ENCODE measurements at regions not wholly inside any gene's neighbourhood (a gene's known extent, or its start where the extent isn't known, plus 50 kb on each side); places are given as distances from the start of the nearest gene placed in this dataset.

DNA sequence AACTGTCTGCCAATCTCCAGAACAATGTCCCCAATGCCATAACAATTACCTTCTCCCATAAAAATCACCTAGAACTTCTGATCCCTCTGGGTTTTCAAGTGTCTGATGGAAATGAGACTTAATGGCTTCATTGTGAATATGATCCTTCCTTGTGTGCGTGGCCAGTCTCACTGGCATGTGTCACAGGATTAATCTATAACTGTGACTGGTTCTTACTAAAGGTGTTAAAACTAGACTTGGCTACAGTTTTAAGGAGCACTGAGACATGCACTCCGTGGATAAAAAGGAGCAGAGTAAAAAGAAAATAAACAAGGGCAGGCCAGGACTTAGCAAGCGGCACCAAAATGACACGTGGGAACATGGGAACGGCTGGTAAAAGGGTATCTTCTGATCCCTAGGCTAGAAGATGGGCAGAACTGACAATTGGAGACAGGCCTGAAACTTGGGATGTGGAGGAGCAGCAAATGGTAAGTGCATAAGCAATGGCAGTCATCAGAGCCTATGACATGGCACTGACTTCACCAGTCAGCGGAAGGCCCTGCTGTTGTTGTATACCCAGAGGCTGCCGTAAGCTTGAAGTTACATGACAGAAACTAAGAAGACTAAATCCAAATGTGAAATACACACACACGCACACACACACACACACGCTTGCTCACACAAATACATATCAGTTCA is 256.6 kb upstream of the NOCT start:
- no peak for TF ChIP-seq GATA3 (IDR thresholded peaks at IDR 0.05; ENCODE audit: low read depth, low read length)
- TF ChIP-seq GATA2 (IDR thresholded peaks at IDR 0.05; ENCODE audit: low read depth, low read length) = no peak

DNA sequence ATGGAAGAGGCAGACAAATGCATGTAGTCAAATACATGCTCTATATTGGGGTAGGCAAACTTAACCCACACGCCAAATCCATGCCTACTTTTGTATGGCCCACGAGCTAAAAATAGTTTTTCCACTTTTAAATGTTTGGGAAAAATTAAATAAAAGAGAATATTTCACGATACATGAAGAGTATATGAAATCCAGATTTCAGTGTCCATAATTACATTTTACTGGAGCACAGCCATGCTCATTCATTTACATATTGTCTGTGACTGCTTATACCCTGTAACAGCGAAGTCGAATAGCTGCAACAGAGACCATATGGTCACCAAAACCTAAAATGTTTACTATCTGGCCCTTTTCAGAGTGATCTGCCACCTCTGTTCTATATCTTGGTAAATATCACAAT is 257.4 kb upstream of the NOCT start:
- TF ChIP-seq GATA3 (IDR thresholded peaks at IDR 0.05; ENCODE audit: low read depth, low read length) (no peak), GATA2 (IDR thresholded peaks at IDR 0.05; ENCODE audit: low read depth, low read length) (no peak)

DNA sequence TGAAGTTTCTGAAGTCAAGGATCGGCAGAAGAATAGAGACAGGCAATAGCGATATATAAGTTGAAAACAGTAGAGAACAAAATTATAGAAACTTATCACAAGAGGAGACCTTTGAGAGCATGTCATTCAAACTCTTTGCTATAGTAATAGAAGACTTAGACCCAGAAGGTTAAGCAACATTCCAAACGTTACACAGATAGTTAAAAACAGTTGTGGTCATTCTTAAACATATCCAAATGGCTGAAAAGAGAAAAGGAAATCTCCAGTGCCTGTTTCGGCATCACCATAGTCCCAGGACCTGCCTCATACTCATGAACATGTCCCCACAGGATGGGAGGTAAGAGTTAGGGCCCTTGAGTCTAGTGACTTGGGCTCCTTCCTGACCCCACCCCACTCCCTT is 258.1 kb upstream of the NOCT start:
- no peak for TF ChIP-seq GATA3 (IDR thresholded peaks at IDR 0.05; ENCODE audit: low read depth, low read length)
- no peak for TF ChIP-seq GATA2 (IDR thresholded peaks at IDR 0.05; ENCODE audit: low read depth, low read length)

DNA sequence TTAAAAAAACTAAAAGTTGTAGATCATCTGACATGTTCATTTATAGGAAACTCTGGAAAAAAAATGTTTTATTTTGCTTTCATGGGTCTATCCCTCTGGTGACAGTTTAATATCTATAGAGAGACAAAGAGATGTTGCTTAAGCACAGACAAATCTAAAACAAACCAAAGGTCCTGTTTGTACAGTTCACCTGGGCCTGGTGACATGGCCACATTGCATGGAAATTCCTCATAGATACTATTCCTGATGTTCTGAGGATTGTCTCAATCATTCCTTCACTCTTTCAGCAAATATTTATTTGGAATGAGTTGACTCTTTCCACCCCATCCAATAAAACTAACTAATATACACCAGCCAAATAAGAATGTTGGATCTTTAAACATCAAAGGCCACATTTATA is 259.1 kb upstream of the NOCT start:
- no peak for TF ChIP-seq GATA3 (IDR thresholded peaks at IDR 0.05; ENCODE audit: low read depth, low read length)
- no peak for TF ChIP-seq GATA2 (IDR thresholded peaks at IDR 0.05; ENCODE audit: low read depth, low read length)

DNA sequence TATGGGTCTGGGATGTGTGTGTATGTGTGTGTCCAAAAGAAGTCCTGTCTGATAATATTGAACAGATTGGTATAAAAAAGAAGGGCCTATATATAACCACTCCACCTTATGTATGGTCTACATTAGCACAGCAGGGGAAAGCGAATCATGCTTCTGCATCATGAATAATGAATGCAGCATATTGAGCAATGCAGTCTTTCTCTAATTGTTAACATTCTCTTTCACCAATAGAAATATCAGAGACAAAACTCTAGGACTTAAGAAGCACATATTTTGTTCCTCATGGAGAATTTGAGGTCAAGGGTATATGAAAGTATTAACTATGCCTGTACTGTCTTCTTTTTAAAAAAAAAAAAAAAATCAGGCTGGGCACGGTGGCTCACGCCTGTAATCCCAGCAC is 264.3 kb upstream of the NOCT start:
- no peak for TF ChIP-seq GATA2 (IDR thresholded peaks at IDR 0.05; ENCODE audit: low read depth, low read length)
- TF ChIP-seq GATA3 (IDR thresholded peaks at IDR 0.05; ENCODE audit: low read depth, low read length) = no peak

DNA sequence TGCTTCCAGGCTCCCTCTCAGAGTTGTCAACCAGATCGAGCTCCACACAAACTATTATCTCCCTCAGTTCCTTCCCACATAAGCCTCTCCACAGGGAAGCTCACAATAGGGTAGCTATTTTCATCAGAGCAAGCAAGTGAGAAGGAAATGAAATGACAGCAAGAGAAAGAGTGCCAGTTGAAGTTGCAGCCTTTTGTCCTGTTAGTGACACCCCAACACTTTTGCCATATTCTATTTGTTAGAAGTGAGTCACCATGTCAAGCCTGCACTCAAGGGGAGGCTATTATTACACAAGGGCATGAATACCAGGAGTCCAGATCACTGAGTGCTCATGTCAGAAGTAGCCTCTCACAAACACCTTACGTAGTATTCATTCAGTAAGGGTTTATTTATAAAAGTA is 266.3 kb upstream of the NOCT start:
- no peak for TF ChIP-seq GATA2 (IDR thresholded peaks at IDR 0.05; ENCODE audit: low read depth, low read length)
- no peak for TF ChIP-seq GATA3 (IDR thresholded peaks at IDR 0.05; ENCODE audit: low read depth, low read length)

DNA sequence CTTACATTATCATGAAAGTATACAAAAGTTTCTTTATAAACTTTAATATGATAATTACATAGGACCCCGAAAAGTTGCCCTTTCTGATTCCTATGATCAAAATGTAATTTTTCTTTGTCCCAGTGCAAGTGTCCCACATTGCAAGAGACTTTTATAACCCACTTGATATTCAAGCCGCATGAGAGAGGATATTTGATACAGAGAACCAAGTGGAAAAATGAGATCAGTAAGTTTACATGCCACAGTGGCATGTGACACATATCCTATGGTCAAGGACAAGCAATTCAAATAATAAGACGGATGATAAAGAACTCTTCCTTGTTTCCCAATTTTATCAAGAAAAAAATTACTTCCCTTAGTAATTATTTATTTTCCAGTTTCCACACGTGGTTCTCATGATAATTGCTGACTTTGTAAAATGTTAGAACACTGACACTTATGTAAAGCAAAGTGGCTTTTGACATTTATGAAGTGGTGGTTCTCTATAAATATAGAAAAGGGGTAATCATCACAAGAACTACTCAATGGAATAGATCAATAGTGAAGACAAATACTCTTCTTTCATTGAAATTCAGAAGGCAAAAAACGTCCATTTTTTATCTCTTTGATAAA is 273.7 kb upstream of the NOCT start:
- TF ChIP-seq GATA2 (IDR thresholded peaks at IDR 0.05; ENCODE audit: low read depth, low read length) (no peak), GATA3 (IDR thresholded peaks at IDR 0.05; ENCODE audit: low read depth, low read length) (no peak)

DNA sequence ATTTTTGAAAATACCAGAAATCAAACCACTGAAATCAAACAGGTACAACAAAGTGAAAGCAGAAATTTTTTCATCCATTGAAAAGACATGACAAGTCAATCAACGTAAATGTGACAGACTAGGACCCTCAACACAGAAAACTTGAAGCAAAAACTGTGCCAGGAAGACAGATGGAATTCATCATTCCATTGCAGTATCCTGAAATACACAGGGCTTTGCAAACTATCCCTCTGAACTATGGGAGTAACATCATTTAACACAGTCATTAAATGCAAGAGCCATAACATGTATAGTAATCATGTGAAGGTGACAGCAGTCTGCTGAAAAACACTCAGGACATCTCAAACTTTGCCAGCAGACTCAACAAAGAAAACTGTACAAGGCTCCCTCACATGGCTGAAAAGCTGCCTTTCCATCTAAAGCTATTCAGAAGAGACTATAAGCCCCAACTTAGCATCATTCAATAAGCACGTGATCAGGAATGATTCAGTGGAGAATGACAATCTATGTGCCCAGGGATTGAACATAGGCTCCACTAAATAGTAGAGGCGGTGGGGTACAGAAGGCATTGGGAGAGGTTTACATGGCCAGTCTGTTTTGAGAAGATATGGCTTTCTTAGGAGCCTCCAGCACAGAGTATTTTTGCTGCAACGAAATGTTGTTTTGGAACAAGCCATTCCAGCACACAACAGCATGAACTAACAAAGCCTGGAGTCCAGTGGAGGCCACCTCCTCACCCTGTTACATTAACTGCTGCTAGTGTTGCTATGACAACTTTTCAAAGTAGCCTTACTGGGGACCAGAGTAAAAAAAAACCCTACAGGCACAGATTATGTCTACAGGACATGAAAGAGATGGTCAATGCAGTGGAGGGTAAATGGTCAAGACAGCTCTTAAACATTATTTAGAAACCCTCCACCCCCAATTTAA is 274.5 kb upstream of the NOCT start:
- TF ChIP-seq GATA2 (IDR thresholded peaks at IDR 0.05; ENCODE audit: low read depth, low read length) (no peak), GATA3 (IDR thresholded peaks at IDR 0.05; ENCODE audit: low read depth, low read length) (no peak)

DNA sequence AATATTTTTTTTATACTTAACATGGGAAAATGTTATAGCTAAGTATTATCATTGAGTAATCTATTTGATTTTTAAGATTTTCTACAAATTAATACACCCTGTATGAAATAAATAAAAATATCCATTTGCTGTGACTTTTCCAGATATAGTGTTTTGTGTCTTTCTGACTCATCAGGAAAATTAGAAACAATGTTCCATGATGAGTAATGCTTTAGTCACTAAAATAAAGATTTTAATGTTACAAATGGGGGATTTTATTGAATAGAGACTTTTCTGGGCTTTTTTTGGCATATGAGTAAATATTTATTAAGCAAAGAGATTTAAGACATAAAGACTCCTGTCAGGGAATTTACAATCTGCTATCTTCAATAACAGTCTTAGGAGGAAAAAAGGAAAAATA is 279.2 kb upstream of the NOCT start:
- TF ChIP-seq GATA2 (IDR thresholded peaks at IDR 0.05; ENCODE audit: low read depth, low read length) (no peak), GATA3 (IDR thresholded peaks at IDR 0.05; ENCODE audit: low read depth, low read length) (no peak)

DNA sequence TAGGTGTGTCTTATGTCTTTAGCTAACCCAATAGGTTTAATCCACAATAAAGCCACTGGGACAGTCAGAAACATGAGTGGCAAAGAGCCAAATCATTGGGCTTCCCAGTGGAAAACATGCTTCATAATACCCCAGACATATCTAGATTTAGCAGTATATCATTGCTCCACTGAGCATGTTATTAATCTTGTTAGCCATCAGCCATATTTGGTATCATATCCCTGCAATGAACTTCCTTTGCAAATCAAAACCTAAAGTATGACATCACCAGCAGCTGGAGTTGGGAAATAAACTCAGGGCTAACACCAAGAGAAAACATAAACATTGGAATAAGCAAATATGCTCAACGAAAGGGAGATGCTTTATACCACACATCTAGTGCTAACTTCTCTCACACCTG is 280.8 kb upstream of the NOCT start:
- TF ChIP-seq GATA2 (IDR thresholded peaks at IDR 0.05; ENCODE audit: low read depth, low read length) (no peak), GATA3 (IDR thresholded peaks at IDR 0.05; ENCODE audit: low read depth, low read length) (no peak)

DNA sequence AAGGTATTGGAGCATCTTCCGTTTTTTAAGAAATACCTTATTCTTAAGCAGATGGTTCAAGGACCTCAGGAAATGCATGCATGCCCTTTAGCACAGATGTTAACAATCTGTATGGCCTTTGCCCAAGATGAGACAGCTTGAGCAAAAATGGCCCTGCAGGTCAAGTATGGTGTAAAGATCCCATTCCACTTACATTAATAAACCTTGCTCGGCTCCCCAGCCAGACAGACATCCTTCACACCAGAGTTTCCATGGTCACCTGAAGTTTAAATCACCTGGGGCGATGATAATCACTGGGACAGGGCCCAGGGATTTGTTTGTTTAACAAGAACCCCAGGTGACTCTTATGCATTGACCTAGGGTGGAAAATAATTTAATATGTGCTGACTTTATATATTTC is 287.0 kb upstream of the NOCT start:
- TF ChIP-seq GATA3 (IDR thresholded peaks at IDR 0.05; ENCODE audit: low read depth, low read length) (no peak), GATA2 (IDR thresholded peaks at IDR 0.05; ENCODE audit: low read depth, low read length) (no peak)

DNA sequence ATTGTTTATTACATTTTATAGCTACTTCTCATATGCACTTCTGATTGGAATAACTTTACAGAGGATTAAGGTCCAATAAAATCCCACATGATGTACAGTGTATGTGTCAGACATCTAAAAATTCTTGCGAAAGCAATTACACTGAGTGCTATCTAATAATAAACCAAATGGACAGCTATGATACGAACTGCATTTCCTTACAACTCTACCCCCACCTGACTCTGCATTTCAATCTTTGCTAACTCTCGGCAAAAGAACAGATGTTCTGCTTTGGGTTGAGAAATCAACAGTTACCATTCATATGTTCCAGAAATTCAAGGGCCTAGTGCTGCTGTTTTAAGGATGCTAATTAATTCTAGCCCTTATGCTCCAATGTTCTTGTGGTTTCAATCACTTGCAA is 287.9 kb upstream of the NOCT start:
- TF ChIP-seq GATA3 (IDR thresholded peaks at IDR 0.05; ENCODE audit: low read depth, low read length) (no peak), GATA2 (IDR thresholded peaks at IDR 0.05; ENCODE audit: low read depth, low read length) (no peak)

DNA sequence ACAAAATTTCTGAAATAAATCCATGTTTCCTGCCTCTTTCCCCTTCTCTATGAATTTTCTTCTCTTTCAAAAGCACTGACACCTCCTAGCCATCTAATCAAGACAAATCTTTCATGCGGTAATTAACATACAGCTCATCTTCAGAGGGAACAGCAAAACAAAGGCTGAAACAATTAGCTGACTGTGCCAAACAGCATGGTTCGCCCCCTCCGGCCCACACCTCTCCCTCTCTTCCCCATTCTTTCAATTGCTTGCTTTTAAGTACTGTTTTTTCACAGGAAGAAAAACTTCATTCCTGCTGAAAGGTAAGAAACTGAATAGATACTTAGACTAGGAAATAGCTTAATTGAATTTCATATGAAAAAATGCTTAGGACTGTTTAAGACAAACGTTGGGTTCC is 291.1 kb upstream of the NOCT start:
- TF ChIP-seq GATA2 (IDR thresholded peaks at IDR 0.05; ENCODE audit: low read depth, low read length) = no peak
- TF ChIP-seq GATA3 (IDR thresholded peaks at IDR 0.05; ENCODE audit: low read depth, low read length) = no peak

DNA sequence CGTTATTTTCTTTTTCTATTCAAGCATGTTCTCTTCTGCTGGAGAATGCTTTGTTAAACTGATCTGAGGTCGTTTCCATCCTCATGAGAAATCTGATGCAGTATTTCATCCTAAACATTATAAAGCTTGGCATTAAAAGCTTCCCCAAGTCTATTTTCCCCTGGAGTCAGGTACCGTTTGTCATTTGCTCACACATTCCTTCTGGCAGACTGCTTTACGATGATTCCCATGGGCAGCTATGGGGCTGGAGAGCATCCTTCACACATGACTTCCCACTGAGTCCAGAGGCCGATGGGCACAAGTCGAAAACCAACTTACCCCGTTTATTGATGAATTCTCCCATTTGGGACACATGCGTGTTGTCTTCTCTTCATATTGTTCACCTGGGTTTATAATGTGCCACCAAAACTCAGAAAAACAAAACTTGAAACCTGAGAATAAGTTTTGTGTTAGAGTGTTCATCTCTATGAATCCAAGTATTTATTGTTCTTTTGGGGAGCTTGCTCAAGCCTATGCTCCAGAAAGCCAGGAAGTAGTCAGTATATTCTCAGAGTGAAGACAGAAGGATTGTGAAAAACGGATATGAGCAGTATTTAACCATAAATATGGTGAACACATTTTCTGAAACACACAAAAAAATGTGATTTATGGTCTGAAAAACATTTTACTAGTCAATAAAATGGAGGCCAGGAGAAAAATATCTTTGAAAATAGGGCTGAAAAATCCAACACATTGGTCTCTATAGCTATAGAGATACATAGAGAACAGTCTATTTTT is 298.8 kb upstream of the NOCT start:
- TF ChIP-seq GATA2 (IDR thresholded peaks at IDR 0.05; ENCODE audit: low read depth, low read length) = no peak
- TF ChIP-seq GATA3 (IDR thresholded peaks at IDR 0.05; ENCODE audit: low read depth, low read length) = no peak

All from SH-SY5Y (cell line).